Lower leg skin (tissue), 4 donors: ENCODE measurements at regions not wholly inside any gene's neighbourhood (a gene's known extent, or its start where the extent isn't known, plus 50 kb on each side); places are given as distances from the start of the nearest gene placed in this dataset.
A peak's percentile ranks its signal among the peaks of the same experiment; 100 is the strongest.

Source experiments
- DNase-seq, 2 donors: peaks; one replicate each; pipeline ENCODE4 v3.0.0-alpha.2; 2019; ENCODE audit warnings: low spot score in 2 of 2
- H3K4me3 ChIP-seq: fragments of 200-600 bp; sonication (generic); 2 replicates; pipeline ENCODE4 v1.5.1; 2017; ENCODE audit warnings: mild to moderate bottlenecking, low read depth; ENCODE audit not compliant: poor library complexity, severe bottlenecking
- POLR2A ChIP-seq, 2 donors: fragments of 450-650 bp; IDR thresholded peaks; one replicate each; pipeline ENCODE4 v1.6.1; 2016 to 2017; ENCODE audit warnings: antibody characterized with exemption in 2 of 2, mild to moderate bottlenecking in 1 of 2, moderate library complexity in 1 of 2
- WGBS, 2 donors: methylation state at CpG; one replicate each; pipeline ENCODE4 v1.1.5; 2018; 5-methylcytosine and 5-hydroxymethylcytosine counted together
- intact Hi-C: fragments of 100-400 bp; cut with DNase I; formaldehyde crosslinking; loops from one replicate; pipeline ENCODE4 v1.15.0; 2023; ENCODE audit warnings: low total_unique reads
- TF ChIP-seq, protein P1 (sequence below), 3 donors: fragments of 450-650 bp; IDR thresholded peaks; one replicate each; pipeline ENCODE4 v1.5.1; 2016; ENCODE audit warnings: antibody characterized with exemption in 3 of 3, mild to moderate bottlenecking in 3 of 3, moderate library complexity in 2 of 3

DNA sequence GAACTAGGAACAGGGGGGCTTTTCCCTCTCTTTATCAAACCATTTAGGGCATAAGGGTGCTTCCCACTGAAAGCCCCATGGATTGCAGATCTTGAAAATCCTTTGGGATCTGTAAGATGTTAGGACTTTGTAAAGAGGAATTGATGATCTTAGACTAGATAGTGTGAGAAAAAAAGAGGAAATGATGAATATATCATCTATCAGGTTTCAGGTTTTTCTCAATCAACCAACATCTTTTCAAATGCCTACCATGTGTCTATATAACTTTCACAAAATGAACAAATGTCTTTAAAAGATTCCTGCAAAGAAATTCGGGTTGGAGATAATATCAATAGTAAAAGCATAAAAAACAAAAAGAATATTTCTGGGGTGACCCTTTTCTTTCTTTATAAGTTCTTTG lies 50.1 kb downstream of the KCNC4 start:
- DNase-seq = no peak
- intact Hi-C loops = no loop called here
- no peak overlapping the region for H3K4me3 ChIP-seq
- 67 to 72% methylated on average over 1 of the region's 1 CpG for WGBS, 2 donors
- TF ChIP-seq, protein P1, sequence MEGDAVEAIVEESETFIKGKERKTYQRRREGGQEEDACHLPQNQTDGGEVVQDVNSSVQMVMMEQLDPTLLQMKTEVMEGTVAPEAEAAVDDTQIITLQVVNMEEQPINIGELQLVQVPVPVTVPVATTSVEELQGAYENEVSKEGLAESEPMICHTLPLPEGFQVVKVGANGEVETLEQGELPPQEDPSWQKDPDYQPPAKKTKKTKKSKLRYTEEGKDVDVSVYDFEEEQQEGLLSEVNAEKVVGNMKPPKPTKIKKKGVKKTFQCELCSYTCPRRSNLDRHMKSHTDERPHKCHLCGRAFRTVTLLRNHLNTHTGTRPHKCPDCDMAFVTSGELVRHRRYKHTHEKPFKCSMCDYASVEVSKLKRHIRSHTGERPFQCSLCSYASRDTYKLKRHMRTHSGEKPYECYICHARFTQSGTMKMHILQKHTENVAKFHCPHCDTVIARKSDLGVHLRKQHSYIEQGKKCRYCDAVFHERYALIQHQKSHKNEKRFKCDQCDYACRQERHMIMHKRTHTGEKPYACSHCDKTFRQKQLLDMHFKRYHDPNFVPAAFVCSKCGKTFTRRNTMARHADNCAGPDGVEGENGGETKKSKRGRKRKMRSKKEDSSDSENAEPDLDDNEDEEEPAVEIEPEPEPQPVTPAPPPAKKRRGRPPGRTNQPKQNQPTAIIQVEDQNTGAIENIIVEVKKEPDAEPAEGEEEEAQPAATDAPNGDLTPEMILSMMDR (IDR thresholded peaks at IDR 0.05) = no peak
- TF ChIP-seq POLR2A (IDR thresholded peaks at IDR 0.05) = no peak

DNA sequence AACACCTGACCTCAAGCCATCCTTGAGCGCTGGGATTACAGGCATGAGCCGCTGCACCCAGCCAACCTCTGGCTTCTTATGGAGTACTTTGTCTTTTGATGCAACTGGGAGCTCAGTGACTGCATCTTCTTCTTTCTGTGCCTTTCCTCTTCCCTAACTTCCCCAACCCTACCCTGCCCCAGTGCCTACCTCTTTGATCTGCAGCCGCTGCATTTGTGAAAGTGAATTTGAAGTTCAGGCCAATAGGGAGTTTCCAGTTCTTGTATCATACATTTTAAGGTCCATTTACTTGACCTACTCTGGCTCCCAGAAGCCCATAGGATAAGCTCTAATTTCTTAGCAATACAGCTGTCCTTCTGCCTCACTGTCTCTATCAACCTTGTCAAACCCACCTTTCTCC lies 52.2 kb downstream of the KCNC4 start:
- no peak overlapping the region for H3K4me3 ChIP-seq
- peak in 1 of 2 donors; percentile 48 for DNase-seq
- TF ChIP-seq, protein P1 (IDR thresholded peaks at IDR 0.05) = no peak
- no peak for TF ChIP-seq POLR2A (IDR thresholded peaks at IDR 0.05)
- intact Hi-C loops = no loop called here
- WGBS, 2 donors = 85 to 91% methylated on average over 3 of the region's 3 CpGs

DNA sequence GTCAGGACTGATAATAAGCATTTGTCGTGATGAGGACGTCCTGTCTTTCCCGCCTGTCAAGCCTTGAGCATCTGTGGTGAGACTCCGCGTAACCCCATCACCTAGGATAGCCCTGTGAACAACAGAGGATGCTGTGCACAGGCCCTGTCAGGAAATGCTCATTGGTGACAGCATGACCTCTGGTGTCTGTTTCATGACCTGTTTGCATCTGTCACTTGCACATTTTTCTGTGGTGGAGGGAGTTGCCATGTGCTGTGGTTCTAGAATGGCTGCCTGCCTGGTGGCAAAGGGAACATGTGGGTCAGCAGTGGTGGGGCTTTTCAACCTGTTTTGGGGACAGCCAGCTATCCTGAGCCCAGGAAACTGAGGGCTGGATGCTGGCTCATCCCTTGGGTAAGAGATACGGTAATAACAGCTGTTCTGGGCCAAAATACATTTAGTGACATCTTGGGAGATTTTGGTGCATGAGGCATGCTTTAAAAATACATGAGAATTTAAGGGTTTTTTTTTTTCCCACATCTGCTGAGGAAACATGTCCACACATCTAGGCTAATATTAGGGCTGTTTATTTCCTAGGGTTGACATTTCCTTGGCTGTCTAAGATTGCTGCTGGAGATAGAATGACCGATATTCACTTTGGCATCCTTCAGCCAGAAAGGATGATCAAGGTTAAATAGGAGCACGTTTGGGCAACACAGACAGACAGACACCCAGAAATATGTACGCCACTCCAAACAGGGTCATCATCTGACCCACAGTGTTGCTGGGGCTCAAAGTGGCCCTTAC lies 52.9 kb downstream of the KCNC4 start:
- DNase-seq = peak in 1 of 2 donors; percentile 49
- intact Hi-C loops = no loop called here
- WGBS, 2 donors = 78 to 84% methylated on average over 9 of the region's 9 CpGs
- no peak for TF ChIP-seq POLR2A (IDR thresholded peaks at IDR 0.05)
- TF ChIP-seq, protein P1 (IDR thresholded peaks at IDR 0.05) = no peak
- no peak overlapping the region for H3K4me3 ChIP-seq

DNA sequence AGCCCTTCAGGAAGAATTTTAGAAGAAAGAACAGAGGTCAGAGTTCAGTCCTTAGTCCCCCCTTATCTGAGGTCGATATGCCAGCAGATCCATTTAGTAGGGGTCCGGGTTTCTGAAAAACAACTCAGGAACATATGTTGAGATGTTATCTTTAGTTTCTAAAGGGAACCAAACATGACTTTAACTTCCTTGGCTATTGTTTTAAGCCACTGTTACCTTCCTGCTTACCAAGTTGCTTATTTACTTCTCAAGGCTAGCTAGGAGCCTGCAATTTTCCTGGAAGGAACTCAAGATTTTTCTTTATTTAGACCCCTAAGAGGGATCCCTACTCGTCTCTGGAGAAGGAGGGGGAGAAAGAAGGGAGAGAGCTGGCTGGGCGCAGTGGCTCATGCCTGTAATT lies 54.3 kb downstream of the KCNC4 start:
- intact Hi-C loops = no loop called here
- no peak for DNase-seq
- WGBS, 2 donors = 49 to 57% methylated on average over 4 of the region's 4 CpGs
- TF ChIP-seq POLR2A (IDR thresholded peaks at IDR 0.05) = no peak
- TF ChIP-seq, protein P1 (IDR thresholded peaks at IDR 0.05) = no peak
- no peak overlapping the region for H3K4me3 ChIP-seq

DNA sequence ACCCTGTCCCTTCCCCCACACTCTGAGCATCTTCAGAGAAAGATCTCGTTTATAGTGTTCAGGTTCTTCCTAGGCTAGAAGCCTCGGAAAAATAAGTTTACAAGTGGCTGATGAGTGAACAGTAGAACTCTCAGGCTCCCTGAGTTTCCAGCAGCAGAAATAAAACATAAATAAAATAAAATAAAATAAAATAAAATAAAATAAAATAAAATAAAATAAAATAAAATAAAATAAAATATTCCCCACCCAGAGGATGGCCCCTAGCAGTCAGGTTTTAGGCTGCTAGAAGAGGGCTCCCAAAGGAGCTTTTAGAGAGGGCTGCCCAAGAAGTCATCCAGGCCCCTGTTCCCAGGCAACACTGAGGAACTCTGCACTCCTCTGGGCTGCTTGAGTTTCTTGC lies 55.1 kb downstream of the KCNC4 start:
- TF ChIP-seq, protein P1 (IDR thresholded peaks at IDR 0.05) = no peak
- no peak overlapping the region for H3K4me3 ChIP-seq
- DNase-seq = no peak
- WGBS, 2 donors = 88 to 89% methylated on average over 2 of the region's 2 CpGs
- intact Hi-C loops = no loop called here

DNA sequence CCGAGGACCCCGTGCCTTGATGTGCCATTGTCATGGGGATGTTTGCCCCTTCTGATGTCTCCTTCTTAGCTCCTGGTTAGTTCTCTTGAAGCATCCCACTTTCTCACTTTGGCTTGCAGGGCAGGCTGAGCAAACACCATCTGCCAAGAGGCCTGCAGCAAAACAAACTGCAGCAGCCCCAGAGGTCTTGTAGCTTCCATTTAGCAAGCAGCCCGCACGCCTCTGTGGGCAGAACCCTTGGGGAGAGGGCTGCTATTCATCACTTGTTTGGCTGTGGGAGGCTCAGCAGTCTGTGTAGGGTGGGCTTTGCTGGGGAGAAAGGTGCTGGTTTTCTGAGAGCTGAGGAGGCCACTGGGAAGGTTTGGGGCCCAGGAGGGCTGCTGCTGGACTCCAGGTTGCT lies 56.7 kb downstream of the KCNC4 start:
- H3K4me3 ChIP-seq = no peak overlapping the region
- TF ChIP-seq, protein P1 (IDR thresholded peaks at IDR 0.05) = no peak
- no peak for TF ChIP-seq POLR2A (IDR thresholded peaks at IDR 0.05)
- intact Hi-C loops = no loop called here
- DNase-seq = no peak
- WGBS, 2 donors = 65 to 79% methylated on average over 4 of the region's 4 CpGs
